ENCODE measurements at regions not wholly inside any gene's neighbourhood (a gene's known extent, or its start where the extent isn't known, plus 50 kb on each side); places are given as distances from the start of the nearest gene placed in this dataset.

DNA sequence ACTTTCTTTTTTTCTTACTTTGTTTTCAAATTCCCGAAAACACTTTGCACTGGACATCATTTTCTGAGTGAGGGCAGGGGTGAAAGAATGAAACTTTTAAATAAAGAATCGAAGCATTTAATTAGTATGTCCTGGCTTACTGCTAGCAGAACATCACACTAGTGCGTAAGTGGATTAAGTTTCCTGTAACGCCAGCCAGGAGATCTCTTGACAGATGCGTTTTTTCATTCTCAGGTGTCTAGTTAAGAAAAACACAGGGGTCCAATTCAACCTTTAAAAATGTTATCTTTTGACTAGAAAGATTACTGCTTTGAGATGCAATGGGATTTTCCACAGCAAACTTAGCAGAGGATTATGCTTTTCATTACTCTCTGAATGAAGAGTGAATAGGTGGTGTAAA, 858.8 kb upstream of the EPHA7 start:
- POLR2A ChIA-PET: no interaction called here
- CTCF ChIA-PET: no interaction called here
- DNase-seq (ENCODE audit: low read depth, low spot score): no peak
- H3K4me3 ChIP-seq (ENCODE audit: low read depth, low read length): no peak overlapping the region
- no peak for TF ChIP-seq CTCF (IDR thresholded peaks at IDR 0.05; ENCODE audit: insufficient read depth, low read length, missing control alignments)

GRCh38 chr6:94272327-94272726, 853.0 kb upstream of the EPHA7 start:
- TF ChIP-seq CTCF (IDR thresholded peaks at IDR 0.05; ENCODE audit: insufficient read depth, low read length, missing control alignments): no peak
- no peak for DNase-seq (ENCODE audit: low read depth, low spot score)
- no peak overlapping the region for H3K4me3 ChIP-seq (ENCODE audit: low read depth, low read length)
- POLR2A ChIA-PET: no interaction called here
- CTCF ChIA-PET: no interaction called here

DNA sequence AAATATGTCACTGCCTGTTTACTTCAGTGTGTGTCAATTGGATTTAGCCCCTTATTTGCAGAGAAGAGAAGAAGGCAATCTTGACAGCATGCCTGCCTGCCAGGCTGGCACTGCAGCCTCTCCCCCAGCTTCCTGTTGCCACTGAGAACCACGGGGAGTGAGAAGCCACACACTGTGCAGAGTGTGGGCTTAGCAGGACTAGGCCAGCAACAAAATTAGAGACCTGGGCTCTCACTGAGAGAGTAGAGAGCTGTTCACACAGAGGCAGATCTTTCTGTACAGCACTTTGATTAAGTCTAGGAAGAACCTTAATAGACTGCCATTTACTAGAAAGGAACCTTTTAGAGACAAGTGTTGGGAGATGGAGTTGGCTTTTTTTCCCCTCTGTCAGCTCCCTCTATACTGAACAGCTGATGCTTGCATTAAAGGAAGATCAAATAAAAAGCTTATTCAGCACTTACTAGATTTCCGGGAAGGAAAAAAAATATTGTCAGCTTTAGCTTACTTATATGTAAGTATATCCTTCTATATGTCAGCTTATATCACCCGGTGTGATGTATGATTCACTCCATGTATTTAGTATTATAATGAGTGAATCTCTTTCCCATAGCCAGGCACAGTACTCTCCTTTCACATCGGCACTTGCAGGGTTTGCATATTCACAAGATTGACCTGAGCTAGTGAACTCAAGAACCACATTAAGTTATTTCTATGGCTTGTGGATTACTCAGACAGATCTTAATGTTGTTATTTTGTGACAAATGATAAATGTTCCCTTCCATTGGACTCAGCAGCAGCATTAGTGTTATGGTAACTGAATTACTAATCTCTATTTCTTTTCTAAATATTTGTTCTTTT, 851.0 kb upstream of the EPHA7 start:
- no peak for DNase-seq (ENCODE audit: low read depth, low spot score)
- ChIA-PET CTCF (no interaction called here), POLR2A (no interaction called here)
- H3K4me3 ChIP-seq (ENCODE audit: low read depth, low read length): no peak overlapping the region
- TF ChIP-seq CTCF (IDR thresholded peaks at IDR 0.05; ENCODE audit: insufficient read depth, low read length, missing control alignments): no peak

DNA sequence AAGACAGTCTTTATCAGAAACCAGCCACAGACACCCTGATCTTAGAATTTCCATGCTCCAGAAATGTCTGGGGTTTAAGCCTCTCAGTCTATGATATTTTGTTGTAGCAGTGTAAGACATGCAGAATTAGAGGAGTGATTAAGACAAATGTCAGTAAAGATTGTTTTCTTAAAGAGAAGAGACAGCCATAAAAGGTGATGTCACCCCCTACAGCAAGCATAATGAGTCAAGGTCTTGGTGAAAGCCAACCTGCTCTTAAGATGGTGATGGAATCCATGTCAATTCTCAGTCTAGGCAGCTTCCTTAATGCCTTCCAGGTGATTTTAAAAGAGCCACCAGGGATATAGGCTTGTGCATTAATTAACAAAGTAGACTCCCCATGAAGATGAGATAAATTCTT, 849.9 kb upstream of the EPHA7 start:
- ChIA-PET POLR2A (no interaction called here), CTCF (no interaction called here)
- no peak for TF ChIP-seq CTCF (IDR thresholded peaks at IDR 0.05; ENCODE audit: insufficient read depth, low read length, missing control alignments)
- DNase-seq (ENCODE audit: low read depth, low spot score): no peak
- H3K4me3 ChIP-seq (ENCODE audit: low read depth, low read length): no peak overlapping the region

GRCh38 chr6:94260765-94261164, 841.4 kb upstream of the EPHA7 start:
- H3K4me3 ChIP-seq (ENCODE audit: low read depth, low read length): no peak overlapping the region
- CTCF ChIA-PET: no interaction called here
- no peak for TF ChIP-seq CTCF (IDR thresholded peaks at IDR 0.05; ENCODE audit: insufficient read depth, low read length, missing control alignments)
- POLR2A ChIA-PET: no interaction called here
- no peak for DNase-seq (ENCODE audit: low read depth, low spot score)

DNA sequence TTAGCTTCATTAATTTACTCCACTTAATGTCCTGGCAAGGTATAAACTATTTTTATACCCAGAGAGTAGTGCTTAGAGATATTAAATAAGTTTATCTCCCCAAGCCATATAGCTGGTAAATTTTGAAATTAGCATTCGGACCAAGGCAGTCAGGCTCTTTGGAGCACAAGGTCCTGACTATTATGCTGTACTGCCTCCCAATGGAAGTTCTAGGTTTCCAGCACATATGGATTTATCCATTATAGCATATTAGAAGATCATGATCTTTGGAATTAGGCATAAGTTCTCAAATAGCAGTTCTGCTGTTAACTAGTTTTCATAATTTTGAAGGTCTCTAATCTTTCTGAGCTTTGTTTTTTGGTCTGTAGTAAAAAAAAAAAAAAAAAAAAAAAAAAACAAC, 835.3 kb upstream of the EPHA7 start:
- POLR2A ChIA-PET: no interaction called here
- no peak overlapping the region for H3K4me3 ChIP-seq (ENCODE audit: low read depth, low read length)
- CTCF ChIA-PET: no interaction called here
- no peak for DNase-seq (ENCODE audit: low read depth, low spot score)
- no peak for TF ChIP-seq CTCF (IDR thresholded peaks at IDR 0.05; ENCODE audit: insufficient read depth, low read length, missing control alignments)
